ENCODE measurements at regions not wholly inside any gene's neighbourhood (a gene's known extent, or its start where the extent isn't known, plus 50 kb on each side); places are given as distances from the start of the nearest gene placed in this dataset.
A peak's percentile ranks its signal among the peaks of the same experiment; 100 is the strongest.

- H3K4me3 ChIP-seq (ENCODE audit: low read depth, low read length): no peak overlapping the region
- no peak for TF ChIP-seq CTCF (conservative IDR thresholded peaks at IDR 0.05; ENCODE audit: low read depth, low read length)
- DNase-seq (ENCODE audit: low read depth): no peak
Observed at GRCh38 chrX:127572471-127572870, 479.7 kb downstream of the ACTRT1 start.

- no peak overlapping the region for H3K4me3 ChIP-seq (ENCODE audit: low read depth, low read length)
- TF ChIP-seq CTCF (conservative IDR thresholded peaks at IDR 0.05; ENCODE audit: low read depth, low read length): no peak
- no peak for DNase-seq (ENCODE audit: low read depth)
Observed at GRCh38 chrX:127571834-127572233, 480.4 kb downstream of the ACTRT1 start.

- H3K4me3 ChIP-seq (ENCODE audit: low read depth, low read length): no peak overlapping the region
- no peak for TF ChIP-seq CTCF (conservative IDR thresholded peaks at IDR 0.05; ENCODE audit: low read depth, low read length)
- DNase-seq (ENCODE audit: low read depth): no peak
Observed at GRCh38 chrX:127570276-127570675, 481.9 kb downstream of the ACTRT1 start.

- TF ChIP-seq CTCF (conservative IDR thresholded peaks at IDR 0.05; ENCODE audit: low read depth, low read length): no peak
- DNase-seq (ENCODE audit: low read depth): no peak
- H3K4me3 ChIP-seq (ENCODE audit: low read depth, low read length): no peak overlapping the region
Observed at GRCh38 chrX:127568691-127569090, 483.5 kb downstream of the ACTRT1 start.

GRCh38 chrX:127558811-127559210 lies 493.4 kb downstream of the ACTRT1 start:
- no peak for TF ChIP-seq CTCF (conservative IDR thresholded peaks at IDR 0.05; ENCODE audit: low read depth, low read length)
- H3K4me3 ChIP-seq (ENCODE audit: low read depth, low read length): no peak overlapping the region
- DNase-seq (ENCODE audit: low read depth): peak; percentile 33

GRCh38 chrX:127552571-127552970 lies 499.6 kb downstream of the ACTRT1 start:
- H3K4me3 ChIP-seq (ENCODE audit: low read depth, low read length): no peak overlapping the region
- no peak for TF ChIP-seq CTCF (conservative IDR thresholded peaks at IDR 0.05; ENCODE audit: low read depth, low read length)
- no peak for DNase-seq (ENCODE audit: low read depth)

- TF ChIP-seq CTCF (conservative IDR thresholded peaks at IDR 0.05; ENCODE audit: low read depth, low read length): no peak
- H3K4me3 ChIP-seq (ENCODE audit: low read depth, low read length): no peak overlapping the region
- DNase-seq (ENCODE audit: low read depth): no peak
Observed at GRCh38 chrX:127519323-127519722, 532.9 kb downstream of the ACTRT1 start.
